ENCODE measurements at regions not wholly inside any gene's neighbourhood (a gene's known extent, or its start where the extent isn't known, plus 50 kb on each side); places are given as distances from the start of the nearest gene placed in this dataset.
A peak's percentile ranks its signal among the peaks of the same experiment; 100 is the strongest.

GRCh38 chr2:195049372-195050031 is 607.5 kb upstream of the SLC39A10 start:
- DNase-seq (ENCODE audit: low read depth) = no peak

GRCh38 chr2:195047955-195048354 is 609.1 kb upstream of the SLC39A10 start:
- no peak for DNase-seq (ENCODE audit: low read depth)
- no peak overlapping the region for H3K4me3 ChIP-seq (ENCODE audit: low read depth, low read length)

More at GRCh38 chr2:195049372-195050031, 607.5 kb upstream of the SLC39A10 start:
- no peak overlapping the region for H3K4me3 ChIP-seq (ENCODE audit: low read depth, low read length)

GRCh38 chr2:195044801-195045200 is 612.2 kb upstream of the SLC39A10 start:
- no peak for DNase-seq (ENCODE audit: low read depth)
- no peak overlapping the region for H3K4me3 ChIP-seq (ENCODE audit: low read depth, low read length)

GRCh38 chr2:195038153-195038552 is 618.9 kb upstream of the SLC39A10 start:
- H3K4me3 ChIP-seq (ENCODE audit: low read depth, low read length) = no peak overlapping the region
- no peak for DNase-seq (ENCODE audit: low read depth)

- DNase-seq (ENCODE audit: low read depth) = no peak
- H3K4me3 ChIP-seq (ENCODE audit: low read depth, low read length) = no peak overlapping the region
Measured at GRCh38 chr2:195037045-195037444, 620.0 kb upstream of the SLC39A10 start.

- DNase-seq (ENCODE audit: low read depth) = no peak
- H3K4me3 ChIP-seq (ENCODE audit: low read depth, low read length) = no peak overlapping the region
Measured at GRCh38 chr2:195031411-195031810, 625.6 kb upstream of the SLC39A10 start.

GRCh38 chr2:195029804-195030654 is 627.0 kb upstream of the SLC39A10 start:
- DNase-seq (ENCODE audit: low read depth) = no peak
- H3K4me3 ChIP-seq (ENCODE audit: low read depth, low read length) = no peak overlapping the region

- H3K4me3 ChIP-seq (ENCODE audit: low read depth, low read length) = no peak overlapping the region
- DNase-seq (ENCODE audit: low read depth) = no peak
Measured at GRCh38 chr2:195027947-195028346, 629.1 kb upstream of the SLC39A10 start.

- no peak for DNase-seq (ENCODE audit: low read depth)
- no peak overlapping the region for H3K4me3 ChIP-seq (ENCODE audit: low read depth, low read length)
Measured at GRCh38 chr2:195026261-195026660, 630.8 kb upstream of the SLC39A10 start.

GRCh38 chr2:195022508-195022830 is 634.6 kb upstream of the SLC39A10 start:
- DNase-seq (ENCODE audit: low read depth) = no peak
- no peak overlapping the region for H3K4me3 ChIP-seq (ENCODE audit: low read depth, low read length)

- DNase-seq (ENCODE audit: low read depth) = no peak
- no peak overlapping the region for H3K4me3 ChIP-seq (ENCODE audit: low read depth, low read length)
Measured at GRCh38 chr2:195021711-195022507, 635.1 kb upstream of the SLC39A10 start.

- no peak overlapping the region for H3K4me3 ChIP-seq (ENCODE audit: low read depth, low read length)
- no peak for DNase-seq (ENCODE audit: low read depth)
Measured at GRCh38 chr2:195018462-195018861, 638.6 kb upstream of the SLC39A10 start.

GRCh38 chr2:195017890-195018289 is 639.1 kb upstream of the SLC39A10 start:
- no peak for DNase-seq (ENCODE audit: low read depth)
- no peak overlapping the region for H3K4me3 ChIP-seq (ENCODE audit: low read depth, low read length)

- H3K4me3 ChIP-seq (ENCODE audit: low read depth, low read length) = no peak overlapping the region
- DNase-seq (ENCODE audit: low read depth) = no peak
Measured at GRCh38 chr2:195016841-195017240, 640.2 kb upstream of the SLC39A10 start.

GRCh38 chr2:195009202-195009601 is 647.8 kb upstream of the SLC39A10 start:
- H3K4me3 ChIP-seq (ENCODE audit: low read depth, low read length) = no peak overlapping the region
- DNase-seq (ENCODE audit: low read depth) = peak; percentile 58

GRCh38 chr2:195006856-195007255 is 650.2 kb upstream of the SLC39A10 start:
- no peak for DNase-seq (ENCODE audit: low read depth)
- H3K4me3 ChIP-seq (ENCODE audit: low read depth, low read length) = no peak overlapping the region

- DNase-seq (ENCODE audit: low read depth) = no peak
- no peak overlapping the region for H3K4me3 ChIP-seq (ENCODE audit: low read depth, low read length)
Measured at GRCh38 chr2:195003881-195004471, 653.0 kb upstream of the SLC39A10 start.

- no peak overlapping the region for H3K4me3 ChIP-seq (ENCODE audit: low read depth, low read length)
- DNase-seq (ENCODE audit: low read depth) = no peak
Measured at GRCh38 chr2:195001924-195002323, 655.1 kb upstream of the SLC39A10 start.

GRCh38 chr2:194999771-195000170 is 657.3 kb upstream of the SLC39A10 start:
- DNase-seq (ENCODE audit: low read depth) = no peak
- no peak overlapping the region for H3K4me3 ChIP-seq (ENCODE audit: low read depth, low read length)

- no peak for DNase-seq (ENCODE audit: low read depth)
- H3K4me3 ChIP-seq (ENCODE audit: low read depth, low read length) = no peak overlapping the region
Measured at GRCh38 chr2:194992648-194993047, 664.4 kb upstream of the SLC39A10 start.

Data from skeletal muscle cell (primary cell).